HG03108 (cell line): ENCODE measurements at regions not wholly inside any gene's neighbourhood (a gene's known extent, or its start where the extent isn't known, plus 50 kb on each side); places are given as distances from the start of the nearest gene placed in this dataset.

Experiments used
- ATAC-seq: cut with Tn5 transposase; IDR thresholded peaks from one replicate; pipeline ENCODE4 v1.9.1; 2021; ENCODE audit warnings: moderate library complexity; ENCODE audit not compliant: unreplicated experiment

DNA sequence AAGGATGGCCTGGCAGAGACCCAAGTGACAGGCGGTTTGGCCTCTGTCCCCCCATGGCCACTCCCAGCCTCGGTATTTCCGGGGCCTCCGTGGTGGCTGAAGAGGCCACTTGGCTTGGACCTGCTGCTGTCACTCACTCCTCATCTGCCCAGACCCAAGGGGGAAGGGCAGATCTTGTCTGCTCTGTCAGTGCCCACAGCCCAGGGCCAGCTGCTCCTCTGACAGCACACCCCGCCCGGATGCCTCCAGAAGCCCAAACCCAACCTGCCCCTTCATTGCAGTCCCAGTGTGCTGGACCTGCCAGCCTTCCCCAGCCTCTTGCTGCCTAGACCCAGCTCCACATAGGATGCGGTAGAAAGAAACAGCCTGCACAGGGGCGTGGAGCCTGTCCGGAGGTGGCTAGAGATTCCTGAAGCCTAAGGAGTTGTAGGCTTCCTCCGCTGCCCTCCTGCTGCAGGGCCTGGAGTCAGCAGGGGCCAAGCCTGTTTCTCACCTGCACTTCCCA is 52.0 kb downstream of the MAGEF1 start:
- no peak for ATAC-seq

DNA sequence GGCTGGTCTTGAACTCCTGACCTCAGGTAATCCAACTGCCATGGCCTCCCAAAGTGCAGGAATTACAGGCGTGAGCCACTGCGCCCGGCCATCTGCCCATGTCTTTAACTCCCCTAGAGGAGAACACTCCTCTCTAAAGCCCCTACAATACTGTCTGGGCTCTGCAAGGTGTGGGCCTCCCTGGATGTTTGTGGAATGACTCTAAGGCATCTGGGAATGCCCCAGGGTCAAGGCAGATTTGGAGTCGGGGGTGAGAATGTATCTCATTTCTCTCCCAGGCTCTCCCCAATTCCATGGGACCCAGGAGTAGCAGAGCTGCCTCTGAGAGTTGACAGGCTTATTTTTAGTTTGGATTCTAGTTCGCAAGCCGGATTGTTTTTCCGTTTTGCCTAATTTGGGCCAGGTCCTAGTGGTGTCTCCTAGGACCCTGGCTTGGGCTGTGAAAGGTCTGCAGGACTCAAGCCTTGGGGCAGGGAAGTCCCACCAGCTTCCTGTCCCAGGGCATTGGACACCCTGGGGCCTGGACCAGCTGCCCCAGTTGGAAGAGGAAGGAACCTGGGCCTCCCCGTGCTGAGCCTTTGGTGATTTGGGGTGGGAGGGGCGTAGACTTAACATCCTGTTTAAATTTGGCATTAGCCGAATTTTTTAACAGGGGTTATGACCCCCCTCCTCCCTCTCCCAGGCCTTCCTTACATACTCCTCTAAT is 53.5 kb downstream of the MAGEF1 start:
- ATAC-seq = no peak

DNA sequence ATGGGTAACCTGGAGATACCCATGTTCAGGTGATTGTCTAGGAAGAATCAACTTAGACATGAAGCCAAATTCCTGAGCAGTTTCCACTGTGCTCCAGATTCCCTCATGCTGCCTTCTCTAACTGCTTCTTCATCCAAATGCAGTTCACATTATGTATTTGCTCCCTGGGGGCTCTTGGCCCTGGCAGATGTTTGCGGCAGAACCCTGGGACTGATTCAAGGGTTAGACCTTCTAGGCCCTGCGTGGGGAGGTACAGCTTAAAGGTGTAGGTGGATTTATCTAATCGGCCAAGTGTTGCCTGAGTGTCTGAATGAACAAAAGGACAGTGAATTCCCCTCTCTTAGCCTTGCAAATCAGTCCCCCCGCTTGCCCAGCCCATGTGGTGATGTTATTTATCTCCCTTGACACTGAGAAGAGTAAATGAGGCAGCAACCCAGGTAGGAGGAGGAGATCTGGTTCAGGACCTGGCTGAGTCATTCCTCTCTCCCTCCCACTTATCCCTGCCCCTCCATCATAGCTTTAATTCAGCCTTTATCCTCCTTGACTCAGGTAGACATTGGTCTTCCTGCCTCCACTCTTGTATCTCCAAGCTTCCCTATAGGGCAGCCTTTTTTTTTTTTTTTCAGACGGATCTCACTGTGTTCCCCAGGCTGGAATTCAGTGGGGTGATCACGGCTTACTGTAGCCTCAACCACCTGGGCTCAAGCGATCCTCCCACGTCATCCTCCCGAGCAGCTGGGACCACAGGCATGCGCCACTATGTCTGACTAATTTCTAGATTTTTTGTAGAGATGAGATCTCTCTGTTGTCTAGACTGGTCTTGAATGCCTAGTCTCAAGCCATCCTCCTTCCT is 54.8 kb downstream of the MAGEF1 start:
- ATAC-seq = peak; percentile 53

GRCh38 chr3:184656458-184656828 is 55.4 kb downstream of the MAGEF1 start:
- no peak for ATAC-seq

- no peak for ATAC-seq
Measured at GRCh38 chr3:184655597-184655996, 56.3 kb downstream of the MAGEF1 start.

DNA sequence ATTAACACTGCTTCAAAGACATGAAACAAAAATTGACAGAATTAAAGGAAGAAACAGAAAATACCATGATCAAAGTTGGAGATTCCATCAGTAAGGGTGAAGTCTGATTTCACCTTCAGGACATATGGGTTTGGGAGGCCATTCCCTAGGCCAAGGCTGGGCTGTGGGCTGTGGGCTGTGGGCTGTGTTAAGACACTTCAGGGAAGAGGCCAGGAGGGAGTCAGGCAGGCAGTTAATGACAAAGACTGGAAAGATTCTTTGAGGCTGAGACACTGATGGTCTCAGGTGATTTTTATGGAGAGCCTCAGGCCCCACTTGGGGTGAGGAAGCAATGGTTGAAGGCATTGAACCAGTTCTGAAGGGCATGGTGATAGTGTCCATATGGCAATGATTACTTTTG is 57.5 kb downstream of the MAGEF1 start:
- ATAC-seq = no peak

GRCh38 chr3:184652465-184652864 is 59.4 kb downstream of the MAGEF1 start:
- no peak for ATAC-seq

DNA sequence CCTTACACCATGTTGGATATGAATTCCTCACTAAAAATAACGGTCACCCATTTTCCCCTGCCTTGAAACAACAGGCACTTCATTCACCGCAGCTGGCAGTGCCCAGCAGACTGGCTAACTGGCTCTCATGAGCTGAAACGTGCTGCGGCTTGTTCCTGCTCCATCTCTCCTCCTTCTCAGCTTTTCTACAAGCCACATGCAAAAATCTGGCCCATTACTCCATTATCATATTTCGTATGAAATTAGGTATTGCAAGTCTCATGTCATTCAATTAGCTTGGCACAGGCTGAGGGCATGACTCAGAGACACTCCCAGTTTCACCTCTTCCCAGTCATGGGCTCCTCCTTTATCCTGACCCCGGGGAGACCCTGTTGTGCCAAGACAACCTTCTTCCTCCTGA is 60.0 kb downstream of the MAGEF1 start:
- no peak for ATAC-seq

- no peak for ATAC-seq
Measured at GRCh38 chr3:184648636-184649035, 63.2 kb downstream of the MAGEF1 start.

GRCh38 chr3:184647405-184647936 is 64.4 kb downstream of the MAGEF1 start:
- no peak for ATAC-seq

GRCh38 chr3:184645336-184645735 is 66.5 kb downstream of the MAGEF1 start:
- ATAC-seq = no peak

GRCh38 chr3:184643442-184643841 is 68.4 kb downstream of the MAGEF1 start:
- ATAC-seq = no peak

DNA sequence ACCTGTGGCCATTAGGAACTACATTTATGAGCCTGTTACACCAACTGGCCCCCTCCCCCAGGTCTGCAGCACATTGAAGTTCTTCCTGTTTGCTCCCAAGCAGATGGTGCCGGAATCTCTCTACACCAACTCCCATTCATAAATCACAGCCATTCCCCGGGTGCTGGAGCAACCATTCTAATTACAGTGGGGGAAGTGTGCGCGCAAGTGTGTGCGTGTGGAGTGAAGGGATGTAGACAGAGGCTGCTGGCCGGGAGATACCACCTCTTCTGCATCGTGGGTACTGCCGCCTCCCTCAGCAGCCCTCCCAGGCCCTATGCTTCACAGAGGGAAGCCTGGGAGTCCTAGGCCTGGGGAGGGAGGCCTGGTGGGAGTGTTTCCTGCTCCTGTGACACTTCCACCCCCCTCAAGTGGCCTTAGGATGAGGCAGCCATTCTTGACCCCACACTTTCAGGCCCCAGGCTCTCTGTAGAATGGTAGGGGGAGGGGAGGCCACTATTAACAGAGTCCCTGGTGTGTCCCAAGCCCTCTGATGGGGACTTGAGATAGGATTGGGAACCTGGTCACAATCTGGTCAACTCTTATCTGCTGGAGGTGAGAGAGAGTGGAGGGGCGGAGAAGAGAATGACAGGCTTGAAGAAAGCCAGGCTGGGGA is 69.1 kb downstream of the MAGEF1 start:
- ATAC-seq = no peak

DNA sequence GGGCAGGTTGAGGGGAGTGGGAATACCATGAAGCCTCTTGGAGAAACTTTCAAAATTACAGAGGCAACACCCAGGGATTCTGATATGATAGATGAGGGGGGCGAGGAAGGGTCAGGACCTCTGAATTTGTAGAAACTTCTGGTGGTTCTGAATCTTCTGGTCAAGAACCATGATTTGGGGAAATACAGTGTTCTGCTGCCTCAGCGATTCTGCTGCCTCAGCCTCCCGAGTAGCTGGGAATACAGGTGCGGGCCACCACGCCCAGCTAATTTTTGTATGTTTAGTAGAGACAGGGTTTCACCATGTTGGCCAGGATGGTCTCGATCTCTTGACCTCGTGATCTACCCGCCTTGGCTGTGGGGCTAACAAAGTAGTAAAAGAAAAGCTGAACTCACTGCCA is 70.4 kb downstream of the MAGEF1 start:
- no peak for ATAC-seq

DNA sequence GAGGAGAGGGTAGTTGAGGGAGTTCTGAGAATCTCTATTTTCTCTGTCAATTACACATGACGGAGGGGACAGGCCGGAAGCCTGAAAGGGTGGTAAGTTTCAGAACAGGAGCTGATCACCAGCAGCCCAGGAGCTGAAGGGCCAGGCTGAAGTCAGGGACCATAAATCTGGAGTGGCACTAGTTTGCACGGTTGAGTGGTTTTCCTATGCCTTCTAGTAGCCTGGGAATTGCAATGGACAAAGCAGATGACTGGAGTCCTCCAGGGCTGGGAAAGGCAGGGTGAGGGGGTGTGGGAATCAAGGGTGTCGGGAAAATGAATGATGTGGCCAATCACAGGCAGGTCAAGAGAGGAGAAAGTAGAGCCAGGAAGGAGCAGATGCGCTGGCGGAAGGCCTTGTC is 72.5 kb downstream of the MAGEF1 start:
- no peak for ATAC-seq

DNA sequence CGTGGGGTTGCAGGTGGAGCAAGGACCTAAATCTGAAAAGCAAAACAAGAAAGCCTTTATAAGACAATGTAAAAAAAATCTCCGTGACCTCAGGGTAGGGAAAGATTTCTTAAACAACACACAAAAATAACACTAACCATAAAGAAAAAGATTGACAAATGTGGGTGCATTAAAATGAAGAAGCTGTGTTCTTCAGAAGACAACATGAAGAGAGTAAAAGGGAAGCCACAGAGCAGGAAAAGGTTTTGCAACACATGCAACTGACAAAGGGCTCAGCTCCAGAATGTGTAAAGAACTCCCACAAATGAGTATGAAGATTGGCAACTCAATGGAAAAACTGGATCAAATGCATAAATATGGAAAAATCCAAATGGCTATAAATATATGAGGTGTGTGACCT is 74.2 kb downstream of the MAGEF1 start:
- no peak for ATAC-seq

GRCh38 chr3:184636741-184637316 is 75.0 kb downstream of the MAGEF1 start:
- no peak for ATAC-seq

DNA sequence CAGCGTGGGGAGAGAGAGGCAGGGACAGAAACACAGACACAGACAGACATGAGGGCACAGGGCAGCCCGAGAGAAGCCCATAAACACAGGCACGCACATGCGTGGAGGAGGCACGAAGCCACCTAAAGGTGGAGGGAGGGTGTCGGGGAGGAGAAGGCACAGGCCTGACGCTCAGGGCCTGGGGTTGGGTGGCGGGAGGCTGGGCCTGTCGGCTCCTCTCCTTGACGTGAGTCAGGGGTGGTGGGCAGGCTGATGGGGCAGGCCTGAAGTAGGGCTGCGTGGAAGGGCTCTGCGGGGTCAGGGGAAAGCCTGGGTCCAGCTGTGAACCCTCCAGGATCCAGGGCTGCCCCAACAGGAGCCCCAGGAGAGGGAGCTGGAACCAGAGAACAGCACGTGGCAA is 74.2 kb downstream of the EPHB3 start:
- ATAC-seq = no peak

DNA sequence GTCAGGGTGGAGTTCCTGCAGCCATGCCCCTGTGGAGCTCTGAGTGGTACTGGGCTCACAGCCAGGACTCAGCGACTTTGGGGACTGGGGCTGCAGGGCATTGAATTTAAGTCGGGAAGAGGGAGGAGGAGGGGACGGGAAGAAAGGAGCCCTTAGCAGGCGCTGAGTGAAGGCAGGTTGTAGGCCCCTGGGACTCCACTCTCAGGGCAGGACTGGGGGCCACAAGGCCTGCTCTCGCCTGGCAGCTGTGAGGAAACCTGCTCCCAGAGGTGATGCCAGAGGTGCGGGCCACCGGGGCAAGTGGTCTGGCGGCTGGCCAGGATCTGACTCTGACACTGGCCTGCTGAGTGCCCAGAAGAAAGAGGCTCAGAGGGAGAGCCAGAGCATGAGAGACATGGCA is 73.5 kb downstream of the EPHB3 start:
- no peak for ATAC-seq

- ATAC-seq = no peak
Measured at GRCh38 chr3:184633237-184633579, 71.6 kb downstream of the EPHB3 start.

- no peak for ATAC-seq
Measured at GRCh38 chr3:184632551-184633236, 71.1 kb downstream of the EPHB3 start.
